ENCODE measurements at regions not wholly inside any gene's neighbourhood (a gene's known extent, or its start where the extent isn't known, plus 50 kb on each side); places are given as distances from the start of the nearest gene placed in this dataset.

DNA sequence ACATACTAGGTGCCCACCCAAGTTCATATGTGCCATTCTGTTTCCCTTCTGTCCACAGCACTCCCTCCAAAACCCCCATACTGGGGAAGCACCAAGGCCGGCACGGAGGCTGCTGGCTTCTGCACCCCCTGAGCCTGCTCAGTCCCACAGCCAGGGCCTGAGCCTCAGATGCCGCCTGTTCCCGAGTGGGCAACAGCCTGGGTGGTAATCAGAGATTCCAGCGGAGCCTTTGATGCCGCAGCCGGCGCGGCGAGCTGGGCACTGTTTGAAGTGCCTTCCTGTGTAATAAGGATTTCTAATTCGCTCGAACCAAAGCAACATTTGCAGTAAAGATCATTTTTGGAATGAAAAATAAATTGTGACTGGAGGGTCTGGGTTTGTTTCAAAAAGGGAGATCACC is 460.3 kb downstream of the SOX6 start:
- TF ChIP-seq EZH2 (IDR thresholded peaks at IDR 0.05; ENCODE audit: borderline replicate concordance, low read depth, low read length, severe bottlenecking), result no peak
- TF ChIP-seq, protein P1, sequence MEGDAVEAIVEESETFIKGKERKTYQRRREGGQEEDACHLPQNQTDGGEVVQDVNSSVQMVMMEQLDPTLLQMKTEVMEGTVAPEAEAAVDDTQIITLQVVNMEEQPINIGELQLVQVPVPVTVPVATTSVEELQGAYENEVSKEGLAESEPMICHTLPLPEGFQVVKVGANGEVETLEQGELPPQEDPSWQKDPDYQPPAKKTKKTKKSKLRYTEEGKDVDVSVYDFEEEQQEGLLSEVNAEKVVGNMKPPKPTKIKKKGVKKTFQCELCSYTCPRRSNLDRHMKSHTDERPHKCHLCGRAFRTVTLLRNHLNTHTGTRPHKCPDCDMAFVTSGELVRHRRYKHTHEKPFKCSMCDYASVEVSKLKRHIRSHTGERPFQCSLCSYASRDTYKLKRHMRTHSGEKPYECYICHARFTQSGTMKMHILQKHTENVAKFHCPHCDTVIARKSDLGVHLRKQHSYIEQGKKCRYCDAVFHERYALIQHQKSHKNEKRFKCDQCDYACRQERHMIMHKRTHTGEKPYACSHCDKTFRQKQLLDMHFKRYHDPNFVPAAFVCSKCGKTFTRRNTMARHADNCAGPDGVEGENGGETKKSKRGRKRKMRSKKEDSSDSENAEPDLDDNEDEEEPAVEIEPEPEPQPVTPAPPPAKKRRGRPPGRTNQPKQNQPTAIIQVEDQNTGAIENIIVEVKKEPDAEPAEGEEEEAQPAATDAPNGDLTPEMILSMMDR (IDR thresholded peaks at IDR 0.05; ENCODE audit: borderline replicate concordance, extremely low read depth, low read length, poor library complexity, severe bottlenecking), result no peak
- Histone ChIP-seq H2AFZ (ENCODE audit: low read depth, low read length) (no peak overlapping the region), H3K9me3 (ENCODE audit: insufficient read depth, low read length, severe bottlenecking) (no peaks in the 10 kb centered on the region), H3K9ac (ENCODE audit: low read depth, low read length) (no peak overlapping the region), H3K79me2 (ENCODE audit: insufficient read depth, low read length) (no peaks in the 10 kb centered on the region), H3K4me2 (ENCODE audit: insufficient read depth, low read length) (no peak overlapping the region), H3K4me1 (ENCODE audit: insufficient read depth, low read length) (no peaks in the 10 kb centered on the region), H3K27me3 (ENCODE audit: insufficient read depth, low read length, poor library complexity) (peaks cover 6% of the 10 kb centered on the region), H3K4me3 (ENCODE audit: low read depth in 1 of 2, low read length in 2 of 2) (no peak overlapping the region), H4K20me1 (ENCODE audit: insufficient read depth, low read length) (no peaks in the 10 kb centered on the region), H3K36me3 (ENCODE audit: insufficient read depth, low read length) (no peaks in the 10 kb centered on the region), H3K27ac (ENCODE audit: low read length) (no peak overlapping the region)
- DNase-seq (no peak), ATAC-seq (ENCODE audit: insufficient read depth, low read depth) (no peak)

DNA sequence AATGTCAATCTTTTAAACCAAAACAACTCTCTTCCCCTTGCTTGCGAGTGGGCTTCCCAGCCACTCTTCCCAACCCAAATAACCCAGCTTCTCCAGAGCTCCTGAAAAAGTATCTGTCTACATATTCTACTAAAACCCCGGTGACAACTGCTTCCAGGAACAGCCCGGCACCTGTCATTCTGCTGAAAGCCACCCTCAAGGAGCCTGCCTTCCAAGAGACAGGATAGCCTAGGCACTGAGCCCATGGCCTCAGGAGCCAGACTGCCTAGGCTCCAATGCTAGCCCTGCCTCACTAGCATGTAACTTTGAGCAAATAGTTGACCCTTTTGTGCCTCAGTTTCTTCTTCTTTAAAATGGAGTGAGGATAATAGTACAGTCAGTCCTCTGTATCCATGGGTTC is 459.8 kb downstream of the SOX6 start:
- Histone ChIP-seq H3K4me1 (ENCODE audit: insufficient read depth, low read length) (no peaks in the 10 kb centered on the region), H4K20me1 (ENCODE audit: insufficient read depth, low read length) (no peaks in the 10 kb centered on the region)

DNA sequence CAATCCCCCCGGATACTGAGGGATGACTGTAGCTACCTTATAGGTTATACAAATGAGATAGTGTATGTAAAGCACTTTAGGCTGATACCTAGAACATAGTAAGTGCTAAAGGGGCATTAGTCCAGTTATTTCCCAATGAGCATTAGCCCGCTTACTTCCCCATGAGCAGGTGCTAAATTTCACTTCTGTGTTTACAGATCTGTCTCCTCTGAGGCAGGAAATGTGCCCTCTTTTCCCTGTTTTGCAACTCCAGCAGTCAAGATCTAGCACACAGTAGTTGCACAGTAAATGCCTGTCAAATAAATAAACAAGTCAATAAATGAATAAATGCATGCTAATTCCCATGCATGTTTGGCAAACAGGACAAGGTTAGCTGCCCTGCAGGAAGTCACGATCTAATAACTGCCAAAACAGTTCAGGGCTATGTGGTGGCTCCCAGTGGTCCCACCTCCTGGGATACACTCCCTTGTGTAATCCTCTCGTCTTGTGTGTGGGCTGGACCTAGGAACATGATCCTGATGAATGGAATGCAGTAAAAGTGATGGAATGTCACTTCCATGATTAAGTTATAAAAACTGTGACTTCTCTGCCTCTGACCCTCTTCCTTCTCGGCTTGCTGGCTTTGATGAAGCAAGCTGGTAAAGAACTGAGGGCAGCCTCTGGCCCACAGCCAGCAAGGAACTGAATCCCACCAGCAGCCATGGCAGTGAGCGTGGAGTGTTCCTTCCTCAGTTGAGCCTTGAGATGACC is 459.0 kb downstream of the SOX6 start:
- Histone ChIP-seq H3K79me2 (ENCODE audit: insufficient read depth, low read length) (no peaks in the 10 kb centered on the region), H3K9ac (ENCODE audit: low read depth, low read length) (no peak overlapping the region), H3K4me1 (ENCODE audit: insufficient read depth, low read length) (no peaks in the 10 kb centered on the region), H3K9me3 (ENCODE audit: insufficient read depth, low read length, severe bottlenecking) (no peaks in the 10 kb centered on the region), H3K4me2 (ENCODE audit: insufficient read depth, low read length) (no peak overlapping the region), H4K20me1 (ENCODE audit: insufficient read depth, low read length) (no peaks in the 10 kb centered on the region), H3K27ac (ENCODE audit: low read length) (no peak overlapping the region), H2AFZ (ENCODE audit: low read depth, low read length) (no peak overlapping the region), H3K4me3 (ENCODE audit: low read depth in 1 of 2, low read length in 2 of 2) (no peak overlapping the region), H3K27me3 (ENCODE audit: insufficient read depth, low read length, poor library complexity) (peaks cover 4% of the 10 kb centered on the region), H3K36me3 (ENCODE audit: insufficient read depth, low read length) (no peaks in the 10 kb centered on the region)
- DNase-seq, result no peak
- no peak for ATAC-seq (ENCODE audit: insufficient read depth, low read depth)
- TF ChIP-seq, protein P1 (IDR thresholded peaks at IDR 0.05; ENCODE audit: borderline replicate concordance, extremely low read depth, low read length, poor library complexity, severe bottlenecking), result no peak
- TF ChIP-seq EZH2 (IDR thresholded peaks at IDR 0.05; ENCODE audit: borderline replicate concordance, low read depth, low read length, severe bottlenecking), result no peak

More for the DNA sequence above, 459.8 kb downstream of the SOX6 start:
- H3K9ac ChIP-seq (ENCODE audit: low read depth, low read length), result no peak overlapping the region
- no peak overlapping the region for H3K27ac ChIP-seq (ENCODE audit: low read length)
- no peak for DNase-seq
- no peak overlapping the region for H2AFZ ChIP-seq (ENCODE audit: low read depth, low read length)
- H3K4me3 ChIP-seq (ENCODE audit: low read depth in 1 of 2, low read length in 2 of 2), result no peak overlapping the region
- no peaks in the 10 kb centered on the region for H3K79me2 ChIP-seq (ENCODE audit: insufficient read depth, low read length)
- TF ChIP-seq, protein P1 (IDR thresholded peaks at IDR 0.05; ENCODE audit: borderline replicate concordance, extremely low read depth, low read length, poor library complexity, severe bottlenecking), result no peak
- no peak for TF ChIP-seq EZH2 (IDR thresholded peaks at IDR 0.05; ENCODE audit: borderline replicate concordance, low read depth, low read length, severe bottlenecking)
- no peak for ATAC-seq (ENCODE audit: insufficient read depth, low read depth)
- H3K9me3 ChIP-seq (ENCODE audit: insufficient read depth, low read length, severe bottlenecking), result no peaks in the 10 kb centered on the region
- no peak overlapping the region for H3K4me2 ChIP-seq (ENCODE audit: insufficient read depth, low read length)
- H3K27me3 ChIP-seq (ENCODE audit: insufficient read depth, low read length, poor library complexity), result peaks cover 6% of the 10 kb centered on the region
- H3K36me3 ChIP-seq (ENCODE audit: insufficient read depth, low read length), result no peaks in the 10 kb centered on the region
